ENCODE measurements at regions not wholly inside any gene's neighbourhood (a gene's known extent, or its start where the extent isn't known, plus 50 kb on each side); places are given as distances from the start of the nearest gene placed in this dataset.

DNA sequence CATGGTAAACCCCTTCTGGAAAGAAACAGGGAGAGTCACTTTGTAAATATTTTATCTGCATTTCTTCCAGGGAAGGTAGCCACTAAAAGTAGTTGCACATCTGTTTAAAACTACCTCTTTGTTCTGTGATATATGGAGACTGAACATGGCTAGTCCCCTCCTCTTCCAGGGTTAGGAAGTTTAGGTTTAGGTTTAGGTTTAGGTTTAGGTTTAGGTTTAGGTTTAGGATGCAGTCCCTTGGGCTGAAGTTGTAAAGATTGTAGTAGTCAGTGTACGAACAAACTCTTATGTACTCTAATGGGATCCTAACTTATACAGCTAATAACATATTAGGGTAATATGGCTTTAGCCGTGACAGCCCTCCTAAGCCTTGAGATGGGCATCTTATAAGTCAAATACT, 880.2 kb upstream of the TMEFF2 start:
- TF ChIP-seq, protein P1, sequence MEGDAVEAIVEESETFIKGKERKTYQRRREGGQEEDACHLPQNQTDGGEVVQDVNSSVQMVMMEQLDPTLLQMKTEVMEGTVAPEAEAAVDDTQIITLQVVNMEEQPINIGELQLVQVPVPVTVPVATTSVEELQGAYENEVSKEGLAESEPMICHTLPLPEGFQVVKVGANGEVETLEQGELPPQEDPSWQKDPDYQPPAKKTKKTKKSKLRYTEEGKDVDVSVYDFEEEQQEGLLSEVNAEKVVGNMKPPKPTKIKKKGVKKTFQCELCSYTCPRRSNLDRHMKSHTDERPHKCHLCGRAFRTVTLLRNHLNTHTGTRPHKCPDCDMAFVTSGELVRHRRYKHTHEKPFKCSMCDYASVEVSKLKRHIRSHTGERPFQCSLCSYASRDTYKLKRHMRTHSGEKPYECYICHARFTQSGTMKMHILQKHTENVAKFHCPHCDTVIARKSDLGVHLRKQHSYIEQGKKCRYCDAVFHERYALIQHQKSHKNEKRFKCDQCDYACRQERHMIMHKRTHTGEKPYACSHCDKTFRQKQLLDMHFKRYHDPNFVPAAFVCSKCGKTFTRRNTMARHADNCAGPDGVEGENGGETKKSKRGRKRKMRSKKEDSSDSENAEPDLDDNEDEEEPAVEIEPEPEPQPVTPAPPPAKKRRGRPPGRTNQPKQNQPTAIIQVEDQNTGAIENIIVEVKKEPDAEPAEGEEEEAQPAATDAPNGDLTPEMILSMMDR (IDR thresholded peaks at IDR 0.05) = no peak
- no peak for TF ChIP-seq POLR2A (IDR thresholded peaks at IDR 0.05)

Measured in stomach (tissue), 4 donors.